Renal cortical epithelial cell (primary cell): ENCODE measurements at regions not wholly inside any gene's neighbourhood (a gene's known extent, or its start where the extent isn't known, plus 50 kb on each side); places are given as distances from the start of the nearest gene placed in this dataset.

ENCODE experiments used
- DNase-seq: peaks from one replicate; pipeline ENCODE4 v3.0.0-alpha.2; 2011; ENCODE audit warnings: low read depth

GRCh38 chr1:232416026-232416568, 213.8 kb downstream of the SIPA1L2 start:
- peak; percentile 52 for DNase-seq

GRCh38 chr1:232415481-232415880, 214.5 kb downstream of the SIPA1L2 start:
- peak; percentile 52 for DNase-seq

GRCh38 chr1:232414100-232414499, 215.8 kb downstream of the SIPA1L2 start:
- DNase-seq, result no peak

DNA sequence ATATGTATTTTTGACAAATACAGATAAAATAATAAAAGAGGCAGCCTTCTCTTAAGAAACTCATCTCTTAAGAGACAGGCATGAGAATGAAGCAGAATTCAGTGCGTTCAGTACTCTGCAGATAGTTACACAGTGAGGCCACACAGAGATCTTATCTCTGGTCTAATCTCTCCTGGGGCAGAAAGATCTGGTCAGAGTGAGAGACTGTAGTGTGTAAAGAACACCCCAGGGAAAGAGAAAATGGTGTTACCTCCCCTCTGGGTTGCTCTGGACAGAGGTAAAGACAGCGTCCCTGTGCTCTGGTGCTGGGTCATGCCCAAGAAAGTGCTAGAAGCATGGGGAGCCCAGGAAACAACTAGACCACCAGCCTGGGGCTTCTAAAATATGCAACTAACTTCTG, 216.3 kb downstream of the SIPA1L2 start:
- no peak for DNase-seq

DNA sequence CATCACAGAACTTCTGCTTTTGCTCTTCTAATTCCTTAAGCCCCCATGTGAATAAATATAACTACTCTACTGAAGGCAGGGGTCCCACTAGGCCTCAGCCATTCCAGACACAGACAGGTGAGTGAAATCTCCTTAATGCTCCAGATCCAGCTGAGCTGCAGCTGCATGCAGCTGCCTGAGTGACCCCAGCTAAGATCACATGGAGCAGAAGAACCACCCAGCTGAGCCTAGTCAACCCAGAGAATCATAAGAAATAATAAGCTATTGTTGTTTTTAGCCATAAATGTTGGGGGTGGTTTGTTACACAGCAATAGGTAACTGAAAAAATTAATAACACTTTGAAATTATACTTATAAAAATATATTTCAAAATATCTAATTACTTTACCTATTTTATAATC, 220.3 kb downstream of the SIPA1L2 start:
- no peak for DNase-seq

- no peak for DNase-seq
Observed at GRCh38 chr1:232407120-232407519, 222.8 kb downstream of the SIPA1L2 start.

- no peak for DNase-seq
Observed at GRCh38 chr1:232405781-232406180, 224.2 kb downstream of the SIPA1L2 start.

GRCh38 chr1:232404981-232405731, 224.8 kb downstream of the SIPA1L2 start:
- no peak for DNase-seq

DNA sequence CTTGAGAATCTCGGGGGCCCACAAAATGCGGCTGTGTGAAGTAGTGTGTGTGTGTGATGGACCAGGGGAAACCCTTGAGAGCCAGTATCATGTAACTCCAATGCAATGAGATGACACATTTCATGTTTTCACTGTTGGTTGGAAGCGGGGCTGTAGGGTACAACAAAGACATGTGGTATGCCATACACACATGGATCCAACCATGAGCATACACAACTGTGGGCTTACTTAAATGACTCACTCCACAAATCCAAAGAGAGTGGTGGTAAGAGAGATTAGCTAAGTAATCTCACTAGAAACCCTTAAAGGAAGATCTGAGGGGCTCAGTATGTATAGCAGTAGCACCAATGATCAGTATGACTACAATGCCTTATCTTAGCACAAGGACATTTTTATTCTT, 225.7 kb downstream of the SIPA1L2 start:
- no peak for DNase-seq

DNA sequence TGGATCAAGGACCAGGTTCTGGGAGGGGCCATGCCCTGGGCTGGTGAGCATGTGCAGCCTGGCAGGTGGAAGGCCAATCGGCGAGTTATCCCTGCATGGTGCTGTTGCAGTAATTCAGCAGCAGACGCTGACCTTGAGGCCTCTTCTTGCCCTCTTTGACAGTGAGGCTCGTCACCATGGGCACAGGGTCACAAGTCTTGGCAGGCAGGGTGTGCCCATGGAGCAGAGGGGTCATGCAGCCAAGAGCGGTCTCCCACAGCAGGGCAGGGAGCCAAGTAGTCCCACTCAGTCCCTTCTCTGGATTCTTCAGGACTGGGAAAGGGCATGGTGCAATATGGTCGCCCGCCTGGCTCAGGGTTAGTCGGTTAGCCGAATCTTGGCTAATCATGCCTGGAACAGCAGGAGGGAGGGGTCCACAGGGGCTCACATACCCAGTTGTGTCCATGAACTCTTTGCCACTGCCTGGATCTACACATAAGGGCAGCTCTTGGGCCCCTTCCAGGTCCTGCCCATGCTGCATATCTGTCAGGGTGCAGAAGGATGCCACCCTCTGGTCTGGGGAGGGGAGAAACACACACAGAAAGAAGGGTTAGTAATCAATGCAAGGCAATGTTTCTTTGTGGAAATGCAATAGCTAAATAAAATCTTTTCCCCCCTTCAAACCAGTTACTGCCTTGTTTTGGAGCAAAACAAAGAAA, 226.8 kb downstream of the SIPA1L2 start:
- no peak for DNase-seq

DNA sequence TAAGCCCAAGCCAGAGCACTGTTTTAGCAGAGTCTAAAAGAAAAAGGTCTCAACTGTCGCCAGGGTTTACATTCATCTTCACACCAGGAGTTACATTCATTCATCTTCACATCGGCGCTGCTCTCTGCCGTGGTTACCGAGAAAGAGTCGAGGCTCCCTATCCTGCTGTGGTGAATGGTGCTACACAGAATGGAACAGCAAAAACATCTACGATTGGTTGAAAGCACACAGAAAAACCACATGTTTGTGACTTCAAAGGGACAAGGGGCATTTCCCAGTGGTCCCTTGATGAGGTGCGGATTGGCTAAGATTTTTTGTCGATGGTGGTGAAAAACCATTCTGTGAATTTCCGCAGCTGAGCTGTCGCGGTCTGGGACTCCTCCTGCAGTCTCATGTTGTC, 231.1 kb downstream of the SIPA1L2 start:
- no peak for DNase-seq

DNA sequence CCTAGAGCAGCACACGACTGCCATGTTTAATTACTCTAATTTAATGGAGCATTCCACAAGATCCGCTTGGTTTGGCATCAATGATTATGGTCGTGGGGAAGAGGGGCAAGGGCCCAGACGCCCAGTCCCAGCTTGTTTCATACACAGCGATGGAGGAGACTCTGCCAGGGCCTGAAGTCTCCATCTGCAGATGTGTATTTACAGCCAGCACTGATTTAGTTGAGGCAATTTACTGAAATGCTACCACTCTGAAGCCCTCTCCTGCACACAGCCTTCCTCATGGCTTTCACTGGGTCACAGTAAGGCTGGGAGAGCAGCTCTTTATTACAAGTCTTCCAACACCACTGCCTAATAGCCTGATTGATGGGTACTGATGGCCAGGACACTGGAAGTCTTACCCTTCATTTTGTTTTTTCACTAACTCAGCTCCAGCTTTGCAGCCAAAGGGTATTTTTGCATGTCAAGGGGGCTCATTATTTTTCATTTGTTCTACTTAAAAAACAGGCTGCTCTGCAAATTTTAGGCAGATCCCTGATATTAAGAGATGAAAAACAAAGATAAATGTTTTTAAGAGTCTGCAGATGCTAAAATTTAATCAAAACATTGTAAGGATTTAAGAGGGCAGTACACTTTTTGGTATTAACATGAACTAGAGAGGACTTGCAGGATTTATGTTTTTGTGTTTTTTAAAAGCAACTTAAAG, 236.3 kb downstream of the SIPA1L2 start:
- no peak for DNase-seq

DNA sequence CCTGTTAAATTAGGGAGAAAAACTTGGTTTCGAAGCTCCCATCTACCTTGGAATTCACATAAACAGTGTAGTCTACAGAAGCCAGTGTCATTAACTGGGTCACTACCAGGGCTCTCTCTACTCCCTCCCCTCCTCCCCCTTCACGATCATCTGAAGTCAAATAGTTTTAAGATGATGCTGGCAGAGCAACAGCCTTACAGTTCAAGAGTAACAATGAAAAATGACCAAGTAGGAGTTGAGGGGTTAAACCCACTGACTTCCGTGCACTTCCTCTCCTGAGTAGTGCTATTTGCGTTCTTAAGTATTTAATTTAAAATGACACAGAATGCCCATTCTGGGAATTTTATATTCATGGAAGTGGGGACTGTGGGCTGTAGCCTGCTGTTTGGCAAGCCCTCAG, 236.9 kb downstream of the SIPA1L2 start:
- peak; percentile 28 for DNase-seq

DNA sequence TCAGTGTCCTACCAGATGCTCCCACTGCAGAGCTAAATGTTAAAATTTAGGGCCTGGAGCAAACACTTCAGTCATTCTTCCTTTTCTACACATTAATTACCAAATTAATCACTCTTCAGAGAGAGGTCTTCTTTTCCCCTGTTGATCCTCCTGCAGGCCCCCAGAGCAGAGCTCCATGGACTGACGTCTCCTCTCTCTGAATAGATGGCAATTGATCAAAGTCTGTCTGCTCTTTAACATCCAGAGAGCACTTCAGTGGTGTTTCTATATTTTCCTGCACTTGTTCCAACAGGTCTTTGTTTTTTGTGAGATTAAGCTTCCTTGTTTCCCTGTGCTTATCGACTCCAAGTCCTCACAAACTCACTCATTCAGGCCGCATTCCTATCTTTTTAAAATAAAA, 239.3 kb downstream of the SIPA1L2 start:
- DNase-seq, result no peak

DNA sequence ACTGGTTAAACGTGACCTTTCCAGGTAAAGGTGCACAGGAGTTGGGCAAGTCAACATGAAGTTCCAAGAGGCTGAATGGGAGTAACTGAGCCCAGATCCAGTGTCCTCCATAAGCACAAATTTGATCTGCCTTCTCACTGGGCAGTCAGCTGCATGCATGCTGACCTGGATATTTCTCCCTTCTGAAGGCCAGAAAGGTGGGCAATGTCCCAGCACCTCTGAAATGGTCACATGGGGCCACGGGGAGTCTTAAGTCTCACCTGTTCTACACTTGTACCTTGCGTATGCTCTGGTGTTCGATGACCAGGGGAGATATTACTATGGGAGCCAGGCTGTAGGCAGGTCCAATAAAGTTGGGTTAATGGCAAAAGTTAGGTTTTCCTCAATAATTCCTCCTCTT, 240.2 kb downstream of the SIPA1L2 start:
- no peak for DNase-seq

GRCh38 chr1:232388363-232388762, 241.6 kb downstream of the SIPA1L2 start:
- no peak for DNase-seq

DNA sequence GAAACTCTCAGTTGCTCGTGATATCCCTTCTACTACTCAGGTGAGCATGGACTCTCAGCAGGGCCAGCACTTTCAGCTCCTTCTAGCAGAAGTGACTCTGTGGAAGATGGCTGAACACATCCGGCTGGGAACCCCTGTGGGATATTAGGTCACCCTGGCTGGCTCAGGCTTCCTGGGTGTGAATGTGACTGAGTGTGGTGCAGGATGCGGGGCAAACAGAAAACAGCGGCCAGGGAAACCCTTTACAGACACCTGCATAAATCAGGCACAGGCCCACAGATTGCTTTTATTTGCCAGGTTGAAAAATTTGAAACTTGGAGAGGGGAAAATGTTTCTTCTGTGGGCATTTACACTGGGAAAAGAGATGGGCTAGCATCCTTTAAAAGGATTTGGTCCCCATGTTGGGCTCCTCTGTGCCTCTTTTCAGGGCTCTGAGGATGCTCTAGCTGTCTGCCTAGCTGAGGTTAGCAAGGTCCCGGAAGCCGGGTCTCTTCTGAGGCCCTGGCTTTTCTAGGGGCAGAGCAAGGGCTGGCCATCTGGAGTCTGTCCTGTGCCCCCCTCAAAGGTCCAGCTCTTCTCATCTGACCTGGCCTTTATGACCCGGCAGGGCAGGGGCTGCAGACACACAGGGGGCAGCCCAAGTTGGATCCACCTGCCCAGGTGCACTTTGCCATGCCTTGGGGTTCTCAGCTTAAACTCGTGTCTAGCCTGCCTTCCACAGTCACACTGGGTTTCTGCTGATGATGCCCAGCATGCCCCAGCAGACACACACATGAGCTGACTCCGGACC, 243.0 kb downstream of the SIPA1L2 start:
- no peak for DNase-seq

- DNase-seq, result no peak
Observed at GRCh38 chr1:232386294-232386693, 243.6 kb downstream of the SIPA1L2 start.

DNA sequence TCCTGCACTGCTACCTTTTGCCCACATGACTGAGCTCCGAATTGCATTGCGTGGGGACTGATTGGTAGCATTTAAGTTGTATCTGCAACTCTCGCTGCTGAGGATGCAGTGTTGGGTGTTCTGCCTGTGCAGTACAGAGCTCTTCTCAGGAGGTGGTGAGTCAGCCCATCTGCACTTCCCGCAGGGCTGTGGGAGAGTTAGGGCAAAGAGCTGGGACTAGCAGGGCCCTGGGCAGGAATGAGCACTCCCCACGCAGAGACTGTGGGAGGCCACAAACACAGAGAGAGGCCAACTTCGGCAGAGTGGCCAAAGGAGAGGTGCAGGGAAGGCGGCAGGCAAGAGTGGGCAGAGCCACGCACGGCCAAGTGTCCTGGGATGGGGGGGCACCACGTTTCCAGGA, 244.7 kb downstream of the SIPA1L2 start:
- peak; percentile 43 for DNase-seq

DNA sequence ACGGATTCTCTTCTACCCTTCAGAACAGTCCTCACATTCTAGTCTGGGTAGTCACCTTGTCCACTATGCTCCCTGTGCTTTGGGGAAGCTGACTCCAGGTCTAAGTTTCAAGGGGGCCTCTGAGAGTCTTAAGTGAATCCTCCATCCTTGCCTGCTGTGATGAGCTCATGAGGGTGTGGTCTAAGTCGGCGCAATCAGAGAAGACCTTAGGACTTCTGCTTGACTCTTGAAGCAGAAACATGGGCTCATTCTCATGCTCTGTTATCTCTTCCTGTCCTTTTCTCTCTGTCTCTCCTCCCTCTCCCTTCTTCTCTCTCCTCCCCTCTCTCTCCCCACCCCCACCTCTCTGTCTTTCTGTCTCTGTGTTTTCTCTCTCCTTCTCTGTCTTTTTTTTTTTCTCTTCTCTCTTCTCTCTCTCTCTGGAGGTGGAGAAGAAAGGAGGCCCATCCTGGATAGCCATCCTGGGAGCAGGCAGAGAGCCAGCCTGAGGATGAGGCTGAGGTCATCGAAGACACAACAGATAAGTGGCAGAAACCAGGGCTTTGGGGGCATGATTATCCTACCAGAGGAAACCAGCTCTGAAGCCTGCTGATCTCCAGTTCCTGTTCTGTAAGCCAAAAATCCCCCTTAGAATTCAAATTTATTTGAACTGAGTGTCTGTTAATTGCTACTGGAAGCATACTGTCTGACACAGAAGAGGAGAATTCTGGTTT, 245.6 kb downstream of the SIPA1L2 start:
- no peak for DNase-seq

DNA sequence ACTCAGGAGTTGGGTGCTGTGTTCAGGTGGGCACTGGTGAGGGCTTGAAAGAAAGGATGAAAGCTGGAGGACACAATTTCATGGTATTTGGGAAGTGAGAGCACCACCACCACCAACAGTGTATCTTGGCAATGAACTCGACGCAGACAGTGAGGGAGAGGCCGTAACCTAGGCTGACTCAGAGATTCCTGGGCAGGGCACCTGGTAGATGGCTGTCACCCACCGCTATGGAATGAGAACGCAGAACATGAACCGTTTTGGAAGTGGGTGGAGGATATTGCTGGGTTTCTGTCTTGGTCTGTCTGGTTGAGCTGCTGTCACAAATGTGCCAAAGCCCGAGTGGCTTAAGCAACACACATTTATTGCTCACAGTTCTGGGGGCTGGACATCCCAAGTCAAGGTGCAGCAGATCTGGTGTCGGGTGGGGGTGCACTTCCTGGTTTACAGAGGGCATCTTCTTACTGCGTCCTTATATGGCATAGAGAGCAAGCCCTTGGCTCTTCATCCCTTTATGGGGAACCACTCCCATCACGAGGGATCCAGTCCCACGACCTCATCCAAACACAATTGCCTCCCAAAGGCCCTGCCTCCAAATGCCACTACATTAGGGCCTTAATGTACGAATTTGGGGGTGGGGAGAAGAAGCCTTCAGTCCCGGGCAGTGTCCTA, 246.3 kb downstream of the SIPA1L2 start:
- DNase-seq, result no peak
